Peyer's patch (tissue), 4 donors: ENCODE measurements at regions not wholly inside any gene's neighbourhood (a gene's known extent, or its start where the extent isn't known, plus 50 kb on each side); places are given as distances from the start of the nearest gene placed in this dataset.

ENCODE experiments used
- POLR2A ChIP-seq, 2 donors: fragments of 450-650 bp; IDR thresholded peaks; one replicate each; pipeline ENCODE4 v1.5.1; 2017; ENCODE audit warnings: antibody characterized with exemption in 2 of 2, mild to moderate bottlenecking in 2 of 2, moderate library complexity in 2 of 2
- TF ChIP-seq, protein P1 (sequence below), 6 experiments: fragments of 450-650 bp in 4 of 6; fragments of 200-600 bp in 2 of 6; sonication (generic) in 1 of 6; IDR thresholded peaks; one replicate each; pipeline ENCODE4 v1.5.1; 2017 to 2019; ENCODE audit warnings: antibody characterized with exemption in 6 of 6, mild to moderate bottlenecking in 3 of 6, moderate library complexity in 1 of 6

DNA sequence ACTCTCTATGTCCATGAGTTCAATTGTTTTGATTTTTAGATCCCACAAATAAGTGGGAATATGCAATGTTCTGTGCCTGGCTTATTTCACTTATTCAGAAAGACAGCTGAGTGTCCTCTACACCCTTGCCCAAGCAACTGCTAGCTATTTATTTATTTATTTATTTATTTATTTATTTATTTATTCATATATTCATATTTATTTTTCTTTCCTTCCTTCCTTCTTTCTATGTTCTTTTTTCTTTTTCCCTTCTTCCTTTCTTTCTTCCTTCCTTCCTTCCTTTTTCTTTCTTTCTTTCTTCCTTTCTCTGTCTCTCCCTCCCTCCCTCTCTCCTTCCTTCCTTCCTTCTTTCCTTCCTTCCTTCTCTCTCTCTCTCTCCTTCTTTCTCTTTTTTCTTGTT, 563.4 kb downstream of the BCL11B start:
- TF ChIP-seq POLR2A (IDR thresholded peaks at IDR 0.05) = no peak
- TF ChIP-seq, protein P1, sequence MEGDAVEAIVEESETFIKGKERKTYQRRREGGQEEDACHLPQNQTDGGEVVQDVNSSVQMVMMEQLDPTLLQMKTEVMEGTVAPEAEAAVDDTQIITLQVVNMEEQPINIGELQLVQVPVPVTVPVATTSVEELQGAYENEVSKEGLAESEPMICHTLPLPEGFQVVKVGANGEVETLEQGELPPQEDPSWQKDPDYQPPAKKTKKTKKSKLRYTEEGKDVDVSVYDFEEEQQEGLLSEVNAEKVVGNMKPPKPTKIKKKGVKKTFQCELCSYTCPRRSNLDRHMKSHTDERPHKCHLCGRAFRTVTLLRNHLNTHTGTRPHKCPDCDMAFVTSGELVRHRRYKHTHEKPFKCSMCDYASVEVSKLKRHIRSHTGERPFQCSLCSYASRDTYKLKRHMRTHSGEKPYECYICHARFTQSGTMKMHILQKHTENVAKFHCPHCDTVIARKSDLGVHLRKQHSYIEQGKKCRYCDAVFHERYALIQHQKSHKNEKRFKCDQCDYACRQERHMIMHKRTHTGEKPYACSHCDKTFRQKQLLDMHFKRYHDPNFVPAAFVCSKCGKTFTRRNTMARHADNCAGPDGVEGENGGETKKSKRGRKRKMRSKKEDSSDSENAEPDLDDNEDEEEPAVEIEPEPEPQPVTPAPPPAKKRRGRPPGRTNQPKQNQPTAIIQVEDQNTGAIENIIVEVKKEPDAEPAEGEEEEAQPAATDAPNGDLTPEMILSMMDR (IDR thresholded peaks at IDR 0.05) = no peak
